ENCODE measurements at regions not wholly inside any gene's neighbourhood (a gene's known extent, or its start where the extent isn't known, plus 50 kb on each side); places are given as distances from the start of the nearest gene placed in this dataset.

DNA sequence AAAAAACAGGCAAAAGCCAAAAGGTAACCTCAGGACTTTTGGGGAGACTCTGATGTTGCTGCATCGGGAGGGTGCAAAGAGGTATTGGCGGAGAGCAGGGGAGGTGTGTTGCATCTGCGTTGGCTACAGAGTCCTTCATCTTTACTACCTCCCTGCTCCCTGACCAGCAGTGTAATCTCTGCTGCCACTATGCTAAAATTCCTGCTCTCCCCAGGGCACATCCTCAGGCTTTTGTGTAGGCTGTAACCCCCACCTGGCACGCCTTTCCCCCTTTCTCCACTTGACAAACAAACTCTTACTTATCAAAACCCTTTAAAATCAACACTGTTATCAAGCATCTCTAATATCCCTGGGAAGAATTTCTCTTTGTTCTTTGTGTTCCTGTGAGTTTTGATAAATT lies 435.3 kb downstream of the HAPSTR1 start:
- ATAC-seq = no peak
- in situ Hi-C loops (cut with MboI; ENCODE audit: low sequenced_read_pairs in 4 of 4) = no loop called here
- TF ChIP-seq, protein P1, sequence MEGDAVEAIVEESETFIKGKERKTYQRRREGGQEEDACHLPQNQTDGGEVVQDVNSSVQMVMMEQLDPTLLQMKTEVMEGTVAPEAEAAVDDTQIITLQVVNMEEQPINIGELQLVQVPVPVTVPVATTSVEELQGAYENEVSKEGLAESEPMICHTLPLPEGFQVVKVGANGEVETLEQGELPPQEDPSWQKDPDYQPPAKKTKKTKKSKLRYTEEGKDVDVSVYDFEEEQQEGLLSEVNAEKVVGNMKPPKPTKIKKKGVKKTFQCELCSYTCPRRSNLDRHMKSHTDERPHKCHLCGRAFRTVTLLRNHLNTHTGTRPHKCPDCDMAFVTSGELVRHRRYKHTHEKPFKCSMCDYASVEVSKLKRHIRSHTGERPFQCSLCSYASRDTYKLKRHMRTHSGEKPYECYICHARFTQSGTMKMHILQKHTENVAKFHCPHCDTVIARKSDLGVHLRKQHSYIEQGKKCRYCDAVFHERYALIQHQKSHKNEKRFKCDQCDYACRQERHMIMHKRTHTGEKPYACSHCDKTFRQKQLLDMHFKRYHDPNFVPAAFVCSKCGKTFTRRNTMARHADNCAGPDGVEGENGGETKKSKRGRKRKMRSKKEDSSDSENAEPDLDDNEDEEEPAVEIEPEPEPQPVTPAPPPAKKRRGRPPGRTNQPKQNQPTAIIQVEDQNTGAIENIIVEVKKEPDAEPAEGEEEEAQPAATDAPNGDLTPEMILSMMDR (IDR thresholded peaks at IDR 0.05 in 4 of 5, conservative IDR thresholded peaks at IDR 0.05 in 1 of 5) = no peak
- TF ChIP-seq POLR2A (IDR thresholded peaks at IDR 0.05) = no peak

DNA sequence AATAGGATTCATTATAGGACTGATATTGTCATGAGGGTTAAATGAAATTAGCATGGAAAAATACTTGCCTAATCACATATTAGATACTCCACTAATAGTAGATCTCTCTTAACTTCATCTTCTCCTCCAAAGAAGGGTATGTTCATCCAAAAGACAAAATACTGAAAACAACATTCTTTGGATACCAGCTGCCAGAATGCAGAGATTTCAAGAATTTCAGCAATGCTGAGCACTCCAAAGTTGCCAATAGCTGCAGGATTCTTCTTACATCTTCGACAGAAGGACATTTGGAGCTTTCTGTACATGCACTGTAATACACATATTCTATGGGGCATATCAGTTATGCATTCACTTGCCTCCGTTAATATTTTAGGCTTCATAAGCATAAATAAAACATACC lies 436.5 kb downstream of the HAPSTR1 start:
- no peaks in the 10 kb centered on the region for H3K4me1 ChIP-seq
- no peak for DNase-seq
- H3K36me3 ChIP-seq = no peaks in the 10 kb centered on the region
- no peak overlapping the region for H3K27ac ChIP-seq
- no peak overlapping the region for H3K4me3 ChIP-seq
- ATAC-seq = no peak
- in situ Hi-C loops (cut with MboI; ENCODE audit: low sequenced_read_pairs in 4 of 4) (no loop called here), intact Hi-C loops (cut with DNase I; ENCODE audit: low total_unique reads) (no loop called here)
- H3K27me3 ChIP-seq = peaks cover 0 to 8% (median 0%) of the 10 kb centered on the region in 3 donors
- TF ChIP-seq, protein P1 (IDR thresholded peaks at IDR 0.05 in 4 of 5, conservative IDR thresholded peaks at IDR 0.05 in 1 of 5) = no peak
- no peak for TF ChIP-seq POLR2A (IDR thresholded peaks at IDR 0.05)
- no peaks in the 10 kb centered on the region for H3K9me3 ChIP-seq

More for the DNA sequence above, 435.3 kb downstream of the HAPSTR1 start:
- Histone ChIP-seq H3K27ac (no peak overlapping the region), H3K27me3 (peaks cover 0 to 8% (median 0%) of the 10 kb centered on the region in 3 donors), H3K4me3 (no peak overlapping the region), H3K36me3 (no peaks in the 10 kb centered on the region), H3K4me1 (no peaks in the 10 kb centered on the region), H3K9me3 (no peaks in the 10 kb centered on the region)
- intact Hi-C loops (cut with DNase I; ENCODE audit: low total_unique reads) = no loop called here
- DNase-seq = no peak

DNA sequence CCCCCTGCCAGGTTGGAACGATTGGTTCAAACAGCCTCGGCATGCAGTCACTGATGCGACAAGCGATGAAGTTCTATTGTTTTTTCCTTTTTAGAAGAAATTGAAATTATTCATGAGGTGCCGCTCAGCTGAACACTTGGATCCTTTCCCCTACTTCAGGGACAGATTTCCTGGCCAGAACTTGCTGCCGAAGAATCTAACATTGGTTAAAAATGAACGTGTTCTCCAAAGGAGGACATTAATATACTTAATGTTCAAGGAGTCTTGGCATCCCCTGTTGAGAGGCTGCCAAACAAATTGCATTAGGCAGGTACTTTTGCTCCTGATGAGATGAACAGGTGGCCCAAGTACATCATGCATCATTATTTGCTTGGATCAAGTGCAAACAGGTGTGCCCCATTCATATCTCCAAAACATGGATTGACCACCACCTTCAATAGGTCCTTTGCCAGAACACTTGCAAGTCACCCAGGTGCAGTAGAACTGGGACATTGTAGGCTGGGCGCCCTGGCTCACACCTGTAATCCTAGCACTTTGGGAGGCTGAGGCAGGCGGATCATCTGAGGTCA lies 437.2 kb downstream of the HAPSTR1 start:
- intact Hi-C loops (cut with DNase I; ENCODE audit: low total_unique reads) (no loop called here), in situ Hi-C loops (cut with MboI; ENCODE audit: low sequenced_read_pairs in 4 of 4) (no loop called here)
- Histone ChIP-seq H3K4me1 (no peaks in the 10 kb centered on the region), H3K9me3 (no peaks in the 10 kb centered on the region), H3K27ac (no peak overlapping the region), H3K27me3 (peaks cover 0 to 8% (median 0%) of the 10 kb centered on the region in 3 donors), H3K36me3 (no peaks in the 10 kb centered on the region), H3K4me3 (no peak overlapping the region)
- DNase-seq (no peak), ATAC-seq (no peak)
- TF ChIP-seq, protein P1 (IDR thresholded peaks at IDR 0.05 in 4 of 5, conservative IDR thresholded peaks at IDR 0.05 in 1 of 5) = no peak

DNA sequence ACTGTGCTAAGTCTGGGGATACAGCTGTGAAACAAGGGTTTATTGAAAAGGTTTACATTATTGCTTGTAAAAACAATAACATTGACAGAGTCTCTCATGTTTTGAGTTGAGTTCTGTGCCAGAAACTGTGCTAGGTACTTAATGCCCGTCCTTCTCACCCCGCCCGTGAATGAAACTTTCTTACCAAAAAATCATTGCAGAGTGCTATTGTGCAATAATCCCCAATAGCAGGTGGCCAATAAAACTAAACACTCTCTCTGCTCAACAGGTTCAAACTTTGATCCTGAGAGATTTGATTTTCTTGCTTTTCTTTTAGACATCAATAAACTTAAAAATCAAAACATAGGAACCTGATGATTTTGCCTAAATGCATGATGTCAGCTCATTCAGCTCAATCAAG lies 441.6 kb downstream of the HAPSTR1 start:
- Histone ChIP-seq H3K27ac (no peak overlapping the region), H3K4me3 (no peak overlapping the region), H3K36me3 (no peaks in the 10 kb centered on the region), H3K9me3 (no peaks in the 10 kb centered on the region), H3K4me1 (no peaks in the 10 kb centered on the region), H3K27me3 (no peaks in the 10 kb centered on the region)
- in situ Hi-C loops (cut with MboI; ENCODE audit: low sequenced_read_pairs in 4 of 4) (no loop called here), intact Hi-C loops (cut with DNase I; ENCODE audit: low total_unique reads) (no loop called here)
- ATAC-seq (no peak), DNase-seq (no peak)
- TF ChIP-seq, protein P1 (IDR thresholded peaks at IDR 0.05 in 4 of 5, conservative IDR thresholded peaks at IDR 0.05 in 1 of 5) = no peak
- no peak for TF ChIP-seq POLR2A (IDR thresholded peaks at IDR 0.05)

DNA sequence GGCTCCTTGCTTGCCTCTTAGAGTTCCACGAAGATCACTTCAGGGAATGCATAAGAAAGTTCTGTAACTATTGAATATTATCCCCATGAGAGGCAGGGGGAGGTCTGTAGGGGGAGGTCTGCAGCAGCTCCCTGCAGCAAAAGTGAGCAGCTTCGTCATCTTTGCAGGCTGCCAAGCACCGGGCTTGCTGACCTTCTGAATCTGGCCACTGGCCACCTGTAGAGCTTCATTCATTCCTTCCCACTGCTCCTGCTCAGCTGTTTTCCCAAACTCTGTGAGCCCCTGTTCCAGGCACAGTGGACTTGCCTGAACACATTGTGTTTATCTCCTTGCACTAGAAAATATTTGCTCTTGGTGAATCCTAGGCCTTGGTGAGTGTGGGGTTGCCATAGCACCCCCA lies 443.3 kb downstream of the HAPSTR1 start:
- H3K27ac ChIP-seq = no peak overlapping the region
- TF ChIP-seq, protein P1 (IDR thresholded peaks at IDR 0.05 in 4 of 5, conservative IDR thresholded peaks at IDR 0.05 in 1 of 5) = no peak
- TF ChIP-seq POLR2A (IDR thresholded peaks at IDR 0.05) = no peak
- H3K9me3 ChIP-seq = no peaks in the 10 kb centered on the region
- DNase-seq (no peak), ATAC-seq (no peak)
- no peaks in the 10 kb centered on the region for H3K27me3 ChIP-seq
- no peak overlapping the region for H3K4me3 ChIP-seq
- intact Hi-C loops (cut with DNase I; ENCODE audit: low total_unique reads) (no loop called here), in situ Hi-C loops (cut with MboI; ENCODE audit: low sequenced_read_pairs in 4 of 4) (no loop called here)
- H3K4me1 ChIP-seq = no peaks in the 10 kb centered on the region
- no peaks in the 10 kb centered on the region for H3K36me3 ChIP-seq
